ENCODE measurements at regions not wholly inside any gene's neighbourhood (a gene's known extent, or its start where the extent isn't known, plus 50 kb on each side); places are given as distances from the start of the nearest gene placed in this dataset.

- no peaks in the 10 kb centered on the region for H3K4me1 ChIP-seq
- DNase-seq = no peak
- H3K9me3 ChIP-seq = no peaks in the 10 kb centered on the region
- H3K4me3 ChIP-seq = no peak overlapping the region
- no peak for ATAC-seq
- H3K36me3 ChIP-seq (replicated peaks in 1 of 2; ENCODE audit: insufficient read depth in 1 of 2, low read depth in 2 of 2) = no peaks in the 10 kb centered on the region
- no peaks in the 10 kb centered on the region for H3K27me3 ChIP-seq
- no peak overlapping the region for H3K27ac ChIP-seq
- intact Hi-C loops (cut with DNase I) = no loop called here
- WGBS, 2 donors = 42 to 55% methylated on average over 3 of the region's 3 CpGs
- TF ChIP-seq CTCF (IDR thresholded peaks at IDR 0.05) = no peak
- no peak for TF ChIP-seq POLR2A (IDR thresholded peaks at IDR 0.05)
Observed at GRCh38 chr2:166568409-166568808, 74.4 kb upstream of the SCN7A start.

- no peak for ATAC-seq
- H3K27me3 ChIP-seq = no peaks in the 10 kb centered on the region
- no peak overlapping the region for H3K27ac ChIP-seq
- no peak overlapping the region for H3K4me3 ChIP-seq
- DNase-seq = no peak
- intact Hi-C loops (cut with DNase I) = no loop called here
- no peaks in the 10 kb centered on the region for H3K36me3 ChIP-seq (replicated peaks in 1 of 2; ENCODE audit: insufficient read depth in 1 of 2, low read depth in 2 of 2)
- WGBS, 2 donors = 77 to 89% methylated on average over 3 of the region's 3 CpGs
- no peaks in the 10 kb centered on the region for H3K9me3 ChIP-seq
- no peaks in the 10 kb centered on the region for H3K4me1 ChIP-seq
- TF ChIP-seq POLR2A (IDR thresholded peaks at IDR 0.05) = no peak
- no peak for TF ChIP-seq CTCF (IDR thresholded peaks at IDR 0.05)
Observed at GRCh38 chr2:166565501-166565900, 71.5 kb upstream of the SCN7A start.

- ATAC-seq = no peak
- Histone ChIP-seq H3K27me3 (no peaks in the 10 kb centered on the region), H3K36me3 (replicated peaks in 1 of 2; ENCODE audit: insufficient read depth in 1 of 2, low read depth in 2 of 2) (no peaks in the 10 kb centered on the region), H3K4me1 (no peaks in the 10 kb centered on the region), H3K4me3 (no peak overlapping the region), H3K27ac (no peak overlapping the region), H3K9me3 (no peaks in the 10 kb centered on the region)
- 67 to 69% methylated on average over 2 of the region's 2 CpGs for WGBS, 2 donors
- no peak for DNase-seq
- intact Hi-C loops (cut with DNase I) = no loop called here
- no peak for TF ChIP-seq POLR2A (IDR thresholded peaks at IDR 0.05)
- no peak for TF ChIP-seq CTCF (IDR thresholded peaks at IDR 0.05)
Observed at GRCh38 chr2:166563894-166564293, 69.8 kb upstream of the SCN7A start.

- TF ChIP-seq POLR2A (IDR thresholded peaks at IDR 0.05) = no peak
- TF ChIP-seq CTCF (IDR thresholded peaks at IDR 0.05) = no peak
- Histone ChIP-seq H3K4me1 (no peaks in the 10 kb centered on the region), H3K9me3 (no peaks in the 10 kb centered on the region), H3K4me3 (no peak overlapping the region), H3K36me3 (replicated peaks in 1 of 2; ENCODE audit: insufficient read depth in 1 of 2, low read depth in 2 of 2) (no peaks in the 10 kb centered on the region), H3K27ac (no peak overlapping the region), H3K27me3 (no peaks in the 10 kb centered on the region)
- WGBS, 2 donors = 63 to 72% methylated on average over 2 of the region's 2 CpGs
- DNase-seq = no peak
- intact Hi-C loops (cut with DNase I) = no loop called here
- no peak for ATAC-seq
Observed at GRCh38 chr2:166560022-166560421, 66.0 kb upstream of the SCN7A start.

GRCh38 chr2:166550923-166551322, 56.9 kb upstream of the SCN7A start:
- H3K4me3 ChIP-seq = no peak overlapping the region
- no peaks in the 10 kb centered on the region for H3K27me3 ChIP-seq
- no peak overlapping the region for H3K27ac ChIP-seq
- no peaks in the 10 kb centered on the region for H3K9me3 ChIP-seq
- TF ChIP-seq CTCF (IDR thresholded peaks at IDR 0.05) = no peak
- TF ChIP-seq POLR2A (IDR thresholded peaks at IDR 0.05) = no peak
- DNase-seq = no peak
- intact Hi-C loops (cut with DNase I) = no loop called here
- no peaks in the 10 kb centered on the region for H3K36me3 ChIP-seq (replicated peaks in 1 of 2; ENCODE audit: insufficient read depth in 1 of 2, low read depth in 2 of 2)
- no peak for ATAC-seq
- H3K4me1 ChIP-seq = no peaks in the 10 kb centered on the region

All from body of pancreas (tissue), 4 donors.